ENCODE measurements at regions not wholly inside any gene's neighbourhood (a gene's known extent, or its start where the extent isn't known, plus 50 kb on each side); places are given as distances from the start of the nearest gene placed in this dataset.

GRCh38 chr14:27389402-27389801 is 791.6 kb upstream of the NOVA1 start:
- Histone ChIP-seq H3K27ac (no peak overlapping the region), H3K4me1 (no peaks in the 10 kb centered on the region), H3K27me3 (no peaks in the 10 kb centered on the region), H3K9me3 (no peaks in the 10 kb centered on the region), H3K4me3 (replicated peaks in 1 of 3) (no peak overlapping the region), H3K36me3 (no peaks in the 10 kb centered on the region)
- TF ChIP-seq CTCF (IDR thresholded peaks at IDR 0.05): no peak
- no peak for TF ChIP-seq POLR2A (IDR thresholded peaks at IDR 0.05)
- no peak for DNase-seq
- 66 to 73% methylated on average over 2 of the region's 2 CpGs for WGBS, 2 donors
- intact Hi-C loops (cut with DNase I): no loop called here

GRCh38 chr14:27390155-27390554 is 792.3 kb upstream of the NOVA1 start:
- TF ChIP-seq CTCF (IDR thresholded peaks at IDR 0.05) (no peak), POLR2A (IDR thresholded peaks at IDR 0.05) (no peak)
- no peaks in the 10 kb centered on the region for H3K4me1 ChIP-seq
- no peak overlapping the region for H3K27ac ChIP-seq
- no peaks in the 10 kb centered on the region for H3K9me3 ChIP-seq
- H3K4me3 ChIP-seq (replicated peaks in 1 of 3): no peak overlapping the region
- no peaks in the 10 kb centered on the region for H3K36me3 ChIP-seq
- H3K27me3 ChIP-seq: no peaks in the 10 kb centered on the region
- no peak for DNase-seq
- intact Hi-C loops (cut with DNase I): loop anchor here (5.0 kb wide), 1 partner anchor 268 kb away; no protein-coding TSS in a partner anchor
- 63 to 70% methylated on average over 3 of the region's 3 CpGs for WGBS, 2 donors

- no peak for DNase-seq
- intact Hi-C loops (cut with DNase I): loop anchor here (5.0 kb wide), 1 partner anchor 269 kb away; no protein-coding TSS in a partner anchor
- no peaks in the 10 kb centered on the region for H3K9me3 ChIP-seq
- WGBS, 2 donors: 83 to 84% methylated on average over 4 of the region's 4 CpGs
- TF ChIP-seq POLR2A (IDR thresholded peaks at IDR 0.05): no peak
- no peak for TF ChIP-seq CTCF (IDR thresholded peaks at IDR 0.05)
- H3K4me3 ChIP-seq (replicated peaks in 1 of 3): no peak overlapping the region
- H3K27ac ChIP-seq: no peak overlapping the region
- H3K4me1 ChIP-seq: no peaks in the 10 kb centered on the region
- no peaks in the 10 kb centered on the region for H3K27me3 ChIP-seq
- no peaks in the 10 kb centered on the region for H3K36me3 ChIP-seq
Measured at GRCh38 chr14:27391331-27391730, 793.5 kb upstream of the NOVA1 start.

- WGBS, 2 donors: 82 to 88% methylated on average over 1 of the region's 1 CpG
- H3K27ac ChIP-seq: no peak overlapping the region
- no peaks in the 10 kb centered on the region for H3K27me3 ChIP-seq
- no peak overlapping the region for H3K4me3 ChIP-seq (replicated peaks in 1 of 3)
- H3K36me3 ChIP-seq: no peaks in the 10 kb centered on the region
- no peaks in the 10 kb centered on the region for H3K9me3 ChIP-seq
- DNase-seq: no peak
- no peak for TF ChIP-seq POLR2A (IDR thresholded peaks at IDR 0.05)
- TF ChIP-seq CTCF (IDR thresholded peaks at IDR 0.05): no peak
- intact Hi-C loops (cut with DNase I): loop anchor here (5.0 kb wide), 1 partner anchor 270 kb away; no protein-coding TSS in a partner anchor
- H3K4me1 ChIP-seq: no peaks in the 10 kb centered on the region
Measured at GRCh38 chr14:27392153-27392552, 794.3 kb upstream of the NOVA1 start.

- DNase-seq: no peak
- Histone ChIP-seq H3K4me1 (no peaks in the 10 kb centered on the region), H3K27ac (no peak overlapping the region), H3K36me3 (no peaks in the 10 kb centered on the region), H3K4me3 (replicated peaks in 1 of 3) (no peak overlapping the region), H3K9me3 (no peaks in the 10 kb centered on the region), H3K27me3 (no peaks in the 10 kb centered on the region)
- TF ChIP-seq CTCF (IDR thresholded peaks at IDR 0.05) (no peak), POLR2A (IDR thresholded peaks at IDR 0.05) (no peak)
- 80 to 85% methylated on average over 2 of the region's 2 CpGs for WGBS, 2 donors
- intact Hi-C loops (cut with DNase I): no loop called here
Measured at GRCh38 chr14:27409944-27410343, 812.1 kb upstream of the NOVA1 start.

Measured in thyroid gland (tissue), 4 donors.